H1 (cell line): ENCODE measurements at regions not wholly inside any gene's neighbourhood (a gene's known extent, or its start where the extent isn't known, plus 50 kb on each side); places are given as distances from the start of the nearest gene placed in this dataset.

Experiments
- CHD7 ChIP-seq: fragments of 300-600 bp; sonication (generic); IDR thresholded peaks from 2 replicates; pipeline ENCODE4 v1.7.1; 2012; ENCODE audit warnings: low read length, moderate library complexity, mild to moderate bottlenecking, inconsistent platforms; ENCODE audit not compliant: insufficient replicate concordance
- SP1 ChIP-seq: IDR thresholded peaks from 2 replicates; pipeline ENCODE4 v1.6.1; 2011; ENCODE audit warnings: low read depth, low read length
- SP4 ChIP-seq: IDR thresholded peaks from 2 replicates; pipeline ENCODE4 v1.6.1; 2012; ENCODE audit warnings: low read length, inconsistent platforms

GRCh38 chr11:115965767-115966504 is 461.7 kb upstream of the CADM1 start (continued):
- TF ChIP-seq CHD7 (no peak), SP1 (no peak), SP4 (no peak)
